SJSA1 (cell line): ENCODE measurements at regions not wholly inside any gene's neighbourhood (a gene's known extent, or its start where the extent isn't known, plus 50 kb on each side); places are given as distances from the start of the nearest gene placed in this dataset.
"Not testable (repeated sequence)": the region's sequence is repeated elsewhere in the genome, so short reads cannot be mapped to it uniquely, and the experiment has no call there.

Experiments used
- DNase-seq, 2 experiments: peaks; one replicate each; pipeline ENCODE4 v3.0.0-alpha.2; 2015 to 2020; ENCODE audit warnings: low spot score in 2 of 2, low read depth in 1 of 2
- H3K27ac ChIP-seq: fragments of 250-450 bp; sonication (Bioruptor Pico); 2 replicates; pipeline ENCODE4 v1.5.1; 2020; ENCODE audit warnings: mild to moderate bottlenecking, moderate library complexity
- H3K27me3 ChIP-seq: fragments of 250-450 bp; sonication (Bioruptor Pico); replicated peaks from 2 replicates; pipeline ENCODE4 v1.5.1; 2020; ENCODE audit warnings: mild to moderate bottlenecking, moderate library complexity
- H3K36me3 ChIP-seq: fragments of 250-450 bp; sonication (Bioruptor Pico); 2 replicates; pipeline ENCODE4 v1.5.1; 2020; ENCODE audit warnings: mild to moderate bottlenecking
- H3K4me1 ChIP-seq: fragments of 250-450 bp; sonication (Bioruptor Pico); replicated peaks from 2 replicates; pipeline ENCODE4 v1.6.1; 2021; ENCODE audit warnings: mild to moderate bottlenecking
- H3K4me3 ChIP-seq: fragments of 250-450 bp; sonication (Bioruptor Pico); 2 replicates; pipeline ENCODE4 v1.5.1; 2020; ENCODE audit warnings: mild to moderate bottlenecking
- H3K9me3 ChIP-seq: fragments of 250-450 bp; sonication (Bioruptor Pico); replicated peaks from 2 replicates; pipeline ENCODE4 v1.5.1; 2020; ENCODE audit warnings: mild to moderate bottlenecking

- Histone ChIP-seq H3K9me3 (no peaks in the 10 kb centered on the region), H3K27ac (no peak overlapping the region), H3K4me1 (peaks cover 20% of the 10 kb centered on the region), H3K36me3 (no peaks in the 10 kb centered on the region), H3K27me3 (no peaks in the 10 kb centered on the region), H3K4me3 (no peak overlapping the region)
- DNase-seq: no peak
Measured at GRCh38 chr3:153277029-153277428, 115.0 kb downstream of the RAP2B start.

- H3K9me3 ChIP-seq, H3K36me3 ChIP-seq, H3K27me3 ChIP-seq, DNase-seq, H3K4me3 ChIP-seq, H3K27ac ChIP-seq: not testable (repeated sequence)
- H3K4me1 ChIP-seq: peaks cover 46% of the 10 kb centered on the region
Measured at GRCh38 chr3:153281236-153281997, 119.4 kb downstream of the RAP2B start.

- Histone ChIP-seq H3K4me1 (peaks cover 38% of the 10 kb centered on the region), H3K4me3 (no peak overlapping the region), H3K9me3 (no peaks in the 10 kb centered on the region), H3K27ac (no peak overlapping the region), H3K36me3 (no peaks in the 10 kb centered on the region), H3K27me3 (no peaks in the 10 kb centered on the region)
- no peak for DNase-seq
Measured at GRCh38 chr3:153282355-153282754, 120.3 kb downstream of the RAP2B start.

- H3K4me1 ChIP-seq: peaks cover 31% of the 10 kb centered on the region
- H3K36me3 ChIP-seq: no peaks in the 10 kb centered on the region
- H3K27ac ChIP-seq: peak overlapping the region; percentile 69
- H3K4me3 ChIP-seq: no peak overlapping the region
- no peaks in the 10 kb centered on the region for H3K9me3 ChIP-seq
- DNase-seq: peak; percentile 60 to 65
- no peaks in the 10 kb centered on the region for H3K27me3 ChIP-seq
Measured at GRCh38 chr3:153284282-153284938, 122.4 kb downstream of the RAP2B start.

GRCh38 chr3:153285194-153285641 is 123.2 kb downstream of the RAP2B start:
- DNase-seq: no peak
- H3K27me3 ChIP-seq: no peaks in the 10 kb centered on the region
- H3K4me1 ChIP-seq: peaks cover 34% of the 10 kb centered on the region
- peak overlapping the region; percentile 69 for H3K27ac ChIP-seq
- H3K36me3 ChIP-seq: no peaks in the 10 kb centered on the region
- no peaks in the 10 kb centered on the region for H3K9me3 ChIP-seq
- H3K4me3 ChIP-seq: no peak overlapping the region

- Histone ChIP-seq H3K4me1 (peaks cover 34% of the 10 kb centered on the region), H3K9me3 (no peaks in the 10 kb centered on the region), H3K27ac (no peak overlapping the region), H3K27me3 (no peaks in the 10 kb centered on the region), H3K4me3 (no peak overlapping the region), H3K36me3 (no peaks in the 10 kb centered on the region)
- no peak for DNase-seq
Measured at GRCh38 chr3:153285982-153286381, 124.0 kb downstream of the RAP2B start.

- no peaks in the 10 kb centered on the region for H3K9me3 ChIP-seq
- no peaks in the 10 kb centered on the region for H3K27me3 ChIP-seq
- no peak overlapping the region for H3K4me3 ChIP-seq
- DNase-seq: no peak
- H3K27ac ChIP-seq: no peak overlapping the region
- no peaks in the 10 kb centered on the region for H3K36me3 ChIP-seq
- H3K4me1 ChIP-seq: peaks cover 34% of the 10 kb centered on the region
Measured at GRCh38 chr3:153287017-153287416, 125.0 kb downstream of the RAP2B start.

- Histone ChIP-seq H3K27me3 (no peaks in the 10 kb centered on the region), H3K4me1 (peaks cover 30% of the 10 kb centered on the region), H3K27ac (peak overlapping the region; percentile 11; the same call in 1 of the 2 replicates), H3K9me3 (no peaks in the 10 kb centered on the region), H3K36me3 (no peaks in the 10 kb centered on the region), H3K4me3 (no peak overlapping the region)
- no peak for DNase-seq
Measured at GRCh38 chr3:153289334-153289808, 127.3 kb downstream of the RAP2B start.

- peaks cover 20% of the 10 kb centered on the region for H3K4me1 ChIP-seq
- no peaks in the 10 kb centered on the region for H3K9me3 ChIP-seq
- no peak overlapping the region for H3K4me3 ChIP-seq
- no peaks in the 10 kb centered on the region for H3K27me3 ChIP-seq
- H3K27ac ChIP-seq: no peak overlapping the region
- H3K36me3 ChIP-seq: no peaks in the 10 kb centered on the region
- DNase-seq: no peak
Measured at GRCh38 chr3:153290268-153291015, 128.4 kb downstream of the RAP2B start.

- no peak overlapping the region for H3K4me3 ChIP-seq
- H3K27me3 ChIP-seq: no peaks in the 10 kb centered on the region
- H3K4me1 ChIP-seq: peaks cover 12% of the 10 kb centered on the region
- H3K36me3 ChIP-seq: no peaks in the 10 kb centered on the region
- DNase-seq: no peak
- no peak overlapping the region for H3K27ac ChIP-seq
- H3K9me3 ChIP-seq: no peaks in the 10 kb centered on the region
Measured at GRCh38 chr3:153291059-153291685, 129.1 kb downstream of the RAP2B start.

- no peak for DNase-seq
Measured at GRCh38 chr3:153293265-153293664, 131.2 kb downstream of the RAP2B start.

GRCh38 chr3:153295901-153296300 is 133.9 kb downstream of the RAP2B start:
- Histone ChIP-seq H3K27me3 (no peaks in the 10 kb centered on the region), H3K27ac (no peak overlapping the region), H3K9me3 (no peaks in the 10 kb centered on the region), H3K4me3 (no peak overlapping the region), H3K36me3 (no peaks in the 10 kb centered on the region), H3K4me1 (peaks cover 4% of the 10 kb centered on the region; the same call in 1 of the 2 replicates)
- no peak for DNase-seq

More at GRCh38 chr3:153293265-153293664, 131.2 kb downstream of the RAP2B start:
- H3K4me1 ChIP-seq: peaks cover 12% of the 10 kb centered on the region
- H3K4me3 ChIP-seq: no peak overlapping the region
- H3K27ac ChIP-seq: no peak overlapping the region
- no peaks in the 10 kb centered on the region for H3K27me3 ChIP-seq
- H3K36me3 ChIP-seq: no peaks in the 10 kb centered on the region
- no peaks in the 10 kb centered on the region for H3K9me3 ChIP-seq

- Histone ChIP-seq H3K4me3 (no peak overlapping the region), H3K27me3 (no peaks in the 10 kb centered on the region), H3K9me3 (no peaks in the 10 kb centered on the region), H3K27ac (no peak overlapping the region), H3K4me1 (no peaks in the 10 kb centered on the region), H3K36me3 (no peaks in the 10 kb centered on the region)
- no peak for DNase-seq
Measured at GRCh38 chr3:153305189-153305588, 143.2 kb downstream of the RAP2B start.
